ENCODE measurements at regions not wholly inside any gene's neighbourhood (a gene's known extent, or its start where the extent isn't known, plus 50 kb on each side); places are given as distances from the start of the nearest gene placed in this dataset.

DNA sequence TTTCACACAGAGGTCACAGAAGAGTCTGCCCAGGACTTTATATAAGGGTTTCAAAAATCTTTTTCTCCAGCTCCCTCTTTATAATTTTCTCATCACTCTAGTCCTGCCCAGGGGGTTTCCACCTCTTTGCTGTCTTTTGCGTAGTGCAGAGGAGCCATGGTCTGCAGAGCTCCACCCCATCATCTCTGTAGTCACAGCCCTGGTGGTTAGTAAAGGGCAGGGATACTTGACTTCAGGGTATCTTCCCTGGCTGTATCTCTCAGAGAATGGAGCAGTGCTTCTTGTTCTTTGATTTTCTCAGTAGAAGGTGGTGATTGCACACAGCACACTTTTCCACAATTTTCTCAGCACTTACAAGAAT lies 900.6 kb upstream of the COX7C start (continued):
- TF ChIP-seq, protein P1, sequence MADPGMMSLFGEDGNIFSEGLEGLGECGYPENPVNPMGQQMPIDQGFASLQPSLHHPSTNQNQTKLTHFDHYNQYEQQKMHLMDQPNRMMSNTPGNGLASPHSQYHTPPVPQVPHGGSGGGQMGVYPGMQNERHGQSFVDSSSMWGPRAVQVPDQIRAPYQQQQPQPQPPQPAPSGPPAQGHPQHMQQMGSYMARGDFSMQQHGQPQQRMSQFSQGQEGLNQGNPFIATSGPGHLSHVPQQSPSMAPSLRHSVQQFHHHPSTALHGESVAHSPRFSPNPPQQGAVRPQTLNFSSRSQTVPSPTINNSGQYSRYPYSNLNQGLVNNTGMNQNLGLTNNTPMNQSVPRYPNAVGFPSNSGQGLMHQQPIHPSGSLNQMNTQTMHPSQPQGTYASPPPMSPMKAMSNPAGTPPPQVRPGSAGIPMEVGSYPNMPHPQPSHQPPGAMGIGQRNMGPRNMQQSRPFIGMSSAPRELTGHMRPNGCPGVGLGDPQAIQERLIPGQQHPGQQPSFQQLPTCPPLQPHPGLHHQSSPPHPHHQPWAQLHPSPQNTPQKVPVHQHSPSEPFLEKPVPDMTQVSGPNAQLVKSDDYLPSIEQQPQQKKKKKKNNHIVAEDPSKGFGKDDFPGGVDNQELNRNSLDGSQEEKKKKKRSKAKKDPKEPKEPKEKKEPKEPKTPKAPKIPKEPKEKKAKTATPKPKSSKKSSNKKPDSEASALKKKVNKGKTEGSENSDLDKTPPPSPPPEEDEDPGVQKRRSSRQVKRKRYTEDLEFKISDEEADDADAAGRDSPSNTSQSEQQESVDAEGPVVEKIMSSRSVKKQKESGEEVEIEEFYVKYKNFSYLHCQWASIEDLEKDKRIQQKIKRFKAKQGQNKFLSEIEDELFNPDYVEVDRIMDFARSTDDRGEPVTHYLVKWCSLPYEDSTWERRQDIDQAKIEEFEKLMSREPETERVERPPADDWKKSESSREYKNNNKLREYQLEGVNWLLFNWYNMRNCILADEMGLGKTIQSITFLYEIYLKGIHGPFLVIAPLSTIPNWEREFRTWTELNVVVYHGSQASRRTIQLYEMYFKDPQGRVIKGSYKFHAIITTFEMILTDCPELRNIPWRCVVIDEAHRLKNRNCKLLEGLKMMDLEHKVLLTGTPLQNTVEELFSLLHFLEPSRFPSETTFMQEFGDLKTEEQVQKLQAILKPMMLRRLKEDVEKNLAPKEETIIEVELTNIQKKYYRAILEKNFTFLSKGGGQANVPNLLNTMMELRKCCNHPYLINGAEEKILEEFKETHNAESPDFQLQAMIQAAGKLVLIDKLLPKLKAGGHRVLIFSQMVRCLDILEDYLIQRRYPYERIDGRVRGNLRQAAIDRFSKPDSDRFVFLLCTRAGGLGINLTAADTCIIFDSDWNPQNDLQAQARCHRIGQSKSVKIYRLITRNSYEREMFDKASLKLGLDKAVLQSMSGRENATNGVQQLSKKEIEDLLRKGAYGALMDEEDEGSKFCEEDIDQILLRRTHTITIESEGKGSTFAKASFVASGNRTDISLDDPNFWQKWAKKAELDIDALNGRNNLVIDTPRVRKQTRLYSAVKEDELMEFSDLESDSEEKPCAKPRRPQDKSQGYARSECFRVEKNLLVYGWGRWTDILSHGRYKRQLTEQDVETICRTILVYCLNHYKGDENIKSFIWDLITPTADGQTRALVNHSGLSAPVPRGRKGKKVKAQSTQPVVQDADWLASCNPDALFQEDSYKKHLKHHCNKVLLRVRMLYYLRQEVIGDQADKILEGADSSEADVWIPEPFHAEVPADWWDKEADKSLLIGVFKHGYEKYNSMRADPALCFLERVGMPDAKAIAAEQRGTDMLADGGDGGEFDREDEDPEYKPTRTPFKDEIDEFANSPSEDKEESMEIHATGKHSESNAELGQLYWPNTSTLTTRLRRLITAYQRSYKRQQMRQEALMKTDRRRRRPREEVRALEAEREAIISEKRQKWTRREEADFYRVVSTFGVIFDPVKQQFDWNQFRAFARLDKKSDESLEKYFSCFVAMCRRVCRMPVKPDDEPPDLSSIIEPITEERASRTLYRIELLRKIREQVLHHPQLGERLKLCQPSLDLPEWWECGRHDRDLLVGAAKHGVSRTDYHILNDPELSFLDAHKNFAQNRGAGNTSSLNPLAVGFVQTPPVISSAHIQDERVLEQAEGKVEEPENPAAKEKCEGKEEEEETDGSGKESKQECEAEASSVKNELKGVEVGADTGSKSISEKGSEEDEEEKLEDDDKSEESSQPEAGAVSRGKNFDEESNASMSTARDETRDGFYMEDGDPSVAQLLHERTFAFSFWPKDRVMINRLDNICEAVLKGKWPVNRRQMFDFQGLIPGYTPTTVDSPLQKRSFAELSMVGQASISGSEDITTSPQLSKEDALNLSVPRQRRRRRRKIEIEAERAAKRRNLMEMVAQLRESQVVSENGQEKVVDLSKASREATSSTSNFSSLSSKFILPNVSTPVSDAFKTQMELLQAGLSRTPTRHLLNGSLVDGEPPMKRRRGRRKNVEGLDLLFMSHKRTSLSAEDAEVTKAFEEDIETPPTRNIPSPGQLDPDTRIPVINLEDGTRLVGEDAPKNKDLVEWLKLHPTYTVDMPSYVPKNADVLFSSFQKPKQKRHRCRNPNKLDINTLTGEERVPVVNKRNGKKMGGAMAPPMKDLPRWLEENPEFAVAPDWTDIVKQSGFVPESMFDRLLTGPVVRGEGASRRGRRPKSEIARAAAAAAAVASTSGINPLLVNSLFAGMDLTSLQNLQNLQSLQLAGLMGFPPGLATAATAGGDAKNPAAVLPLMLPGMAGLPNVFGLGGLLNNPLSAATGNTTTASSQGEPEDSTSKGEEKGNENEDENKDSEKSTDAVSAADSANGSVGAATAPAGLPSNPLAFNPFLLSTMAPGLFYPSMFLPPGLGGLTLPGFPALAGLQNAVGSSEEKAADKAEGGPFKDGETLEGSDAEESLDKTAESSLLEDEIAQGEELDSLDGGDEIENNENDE (IDR thresholded peaks at IDR 0.05; ENCODE audit: insufficient replicate concordance, low read length) = no peak
- TF ChIP-seq NRF1 (IDR thresholded peaks at IDR 0.05; ENCODE audit: low read depth, low read length) (no peak), RAD21 (IDR thresholded peaks at IDR 0.05 in 1 of 2, conservative IDR thresholded peaks at IDR 0.05 in 1 of 2; ENCODE audit: low read depth in 2 of 2, low read length in 2 of 2) (no peak)

All from H1 (cell line).